SU-DHL-6 (cell line): ENCODE measurements at regions not wholly inside any gene's neighbourhood (a gene's known extent, or its start where the extent isn't known, plus 50 kb on each side); places are given as distances from the start of the nearest gene placed in this dataset.

Experiments
- H2AFZ ChIP-seq: fragments of 200-600 bp; sonication (generic); 2 replicates; pipeline ENCODE4 v1.6.1; 2014; ENCODE audit warnings: low read depth, mild to moderate bottlenecking, moderate library complexity, mixed read lengths, antibody characterized with exemption, low read length; ENCODE audit not compliant: severe bottlenecking
- H3F3A ChIP-seq: fragments of 200-600 bp; shearing (Covaris generic); 2 replicates; pipeline ENCODE4 v1.6.0; 2016; ENCODE audit warnings: antibody characterized with exemption, mild to moderate bottlenecking; ENCODE audit not compliant: insufficient read depth
- H3K27ac ChIP-seq: fragments of 200-600 bp; sonication (generic); 2 replicates; pipeline ENCODE4 v1.5.1; 2016; ENCODE audit warnings: low read depth, mild to moderate bottlenecking, low read length, moderate library complexity, mixed read lengths
- H3K27me3 ChIP-seq: fragments of 200-600 bp; sonication (generic), shearing (Covaris generic); 2 replicates; pipeline ENCODE4 v1.6.0; 2014; ENCODE audit warnings: mild to moderate bottlenecking, low read length
- H3K36me3 ChIP-seq: fragments of 200-600 bp; sonication (generic); 2 replicates; pipeline ENCODE4 v1.6.1; 2014; ENCODE audit warnings: mild to moderate bottlenecking, low read length, mixed read lengths
- H3K4me2 ChIP-seq: fragments of 300-600, 200-600 bp; shearing (Covaris generic), sonication (generic); 2 replicates; pipeline ENCODE4 v1.6.0; 2014; ENCODE audit warnings: low read length, low read depth, mild to moderate bottlenecking; ENCODE audit not compliant: poor library complexity, severe bottlenecking
- H3K4me3 ChIP-seq: fragments of 200-600 bp; sonication (generic); 2 replicates; pipeline ENCODE4 v1.5.1; 2014; ENCODE audit warnings: antibody characterized with exemption, low read length, mild to moderate bottlenecking, mixed read lengths; ENCODE audit not compliant: insufficient read depth, poor library complexity, severe bottlenecking
- H3K79me2 ChIP-seq: fragments of 200-600 bp; sonication (generic); 2 replicates; pipeline ENCODE4 v1.6.1; 2014; ENCODE audit warnings: mild to moderate bottlenecking, low read length, moderate library complexity; ENCODE audit not compliant: insufficient read depth
- H3K9ac ChIP-seq: fragments of 200-600 bp; sonication (generic); 2 replicates; pipeline ENCODE4 v1.7.0; 2014; ENCODE audit warnings: mild to moderate bottlenecking, low read length
- H3K9me2 ChIP-seq: fragments of 200-600 bp; sonication (generic); replicated peaks from 2 replicates; pipeline ENCODE4 v1.6.1; 2014; ENCODE audit warnings: low read length; ENCODE audit not compliant: insufficient read depth
- H3K9me3 ChIP-seq: fragments of 200-600 bp; sonication (generic); 2 replicates; pipeline ENCODE4 v1.6.1; 2014; ENCODE audit warnings: low read length, mixed read lengths; ENCODE audit not compliant: insufficient read depth
- H4K20me1 ChIP-seq: fragments of 200-600 bp; sonication (generic); 2 replicates; pipeline ENCODE4 v1.6.1; 2014; ENCODE audit warnings: low read depth, mild to moderate bottlenecking, antibody characterized with exemption, low read length, moderate library complexity, mixed read lengths
- CTCF ChIP-seq: fragments of 200-600 bp; sonication (generic); IDR thresholded peaks from one replicate; pipeline ENCODE4 v1.5.1; 2017; ENCODE audit warnings: antibody characterized with exemption, mild to moderate bottlenecking, low read length, moderate library complexity; ENCODE audit not compliant: insufficient read depth, poor library complexity, severe bottlenecking
- EZH2phosphoT487 ChIP-seq: fragments of 200-600 bp; sonication (generic), shearing (Covaris generic); conservative IDR thresholded peaks from 2 replicates; pipeline ENCODE4 v1.6.1; 2018; ENCODE audit warnings: mild to moderate bottlenecking, antibody characterized with exemption, low read length, moderate library complexity, mixed read lengths

GRCh38 chr18:32520771-32521170, 50.1 kb upstream of the GAREM1 start:
- no peak overlapping the region for H3K4me2 ChIP-seq
- H3F3A ChIP-seq, result no peaks in the 10 kb centered on the region
- no peaks in the 10 kb centered on the region for H3K9me3 ChIP-seq
- H3K9ac ChIP-seq, result no peak overlapping the region
- H3K79me2 ChIP-seq, result no peaks in the 10 kb centered on the region
- H4K20me1 ChIP-seq, result no peaks in the 10 kb centered on the region
- H3K27ac ChIP-seq, result no peak overlapping the region
- no peaks in the 10 kb centered on the region for H3K27me3 ChIP-seq
- TF ChIP-seq EZH2phosphoT487 (no peak), CTCF (no peak)
- H3K4me3 ChIP-seq, result no peak overlapping the region
- no peaks in the 10 kb centered on the region for H3K9me2 ChIP-seq
- H3K36me3 ChIP-seq, result no peaks in the 10 kb centered on the region
- H2AFZ ChIP-seq, result no peak overlapping the region
